GM20000 (cell line): ENCODE measurements at regions not wholly inside any gene's neighbourhood (a gene's known extent, or its start where the extent isn't known, plus 50 kb on each side); places are given as distances from the start of the nearest gene placed in this dataset.

Experiments
- DNase-seq: peaks from one replicate; pipeline ENCODE4 v3.0.0; 2012; ENCODE audit warnings: low spot score
- CTCF ChIP-seq: IDR thresholded peaks from 2 replicates; pipeline ENCODE4 v1.5.1; 2012; ENCODE audit warnings: mild to moderate bottlenecking, control low read depth; ENCODE audit errors: extremely low read depth, missing control alignments

- TF ChIP-seq CTCF: no peak
- DNase-seq: no peak
Observed at GRCh38 chr1:175894581-175894980, 151.2 kb upstream of the TNR start.

- no peak for DNase-seq
- TF ChIP-seq CTCF: no peak
Observed at GRCh38 chr1:175893192-175893591, 149.8 kb upstream of the TNR start.

- TF ChIP-seq CTCF: no peak
- no peak for DNase-seq
Observed at GRCh38 chr1:175892686-175893085, 149.3 kb upstream of the TNR start.

GRCh38 chr1:175891783-175892309 is 148.5 kb upstream of the TNR start:
- DNase-seq: no peak
- TF ChIP-seq CTCF: no peak

- DNase-seq: no peak
- no peak for TF ChIP-seq CTCF
Observed at GRCh38 chr1:175890958-175891357, 147.6 kb upstream of the TNR start.

GRCh38 chr1:175889848-175890247 is 146.5 kb upstream of the TNR start:
- TF ChIP-seq CTCF: no peak
- DNase-seq: no peak

- DNase-seq: no peak
- no peak for TF ChIP-seq CTCF
Observed at GRCh38 chr1:175888996-175889395, 145.6 kb upstream of the TNR start.
